Colonic mucosa (tissue), 4 donors: ENCODE measurements at regions not wholly inside any gene's neighbourhood (a gene's known extent, or its start where the extent isn't known, plus 50 kb on each side); places are given as distances from the start of the nearest gene placed in this dataset.

ENCODE experiments used
- DNase-seq: peaks from one replicate; pipeline ENCODE4 v3.0.0-alpha.2; 2020
- H3K27ac ChIP-seq: fragments of 200-600 bp; one replicate; pipeline ENCODE4 v1.8.0; 2021
- H3K27me3 ChIP-seq: fragments of 200-600 bp; one replicate; pipeline ENCODE4 v1.8.0; 2021
- H3K36me3 ChIP-seq: fragments of 200-600 bp; one replicate; pipeline ENCODE4 v1.8.0; 2021
- H3K4me1 ChIP-seq: fragments of 200-600 bp; one replicate; pipeline ENCODE4 v1.8.0; 2021; ENCODE audit warnings: mild to moderate bottlenecking
- H3K4me3 ChIP-seq: fragments of 200-600 bp; one replicate; pipeline ENCODE4 v1.8.0; 2021
- H3K9ac ChIP-seq, 2 donors: one replicate each; pipeline ENCODE4 v1.7.0; 2013; ENCODE audit warnings: control low read depth in 2 of 2, low read depth in 2 of 2, low read length in 2 of 2
- H3K9me3 ChIP-seq: fragments of 200-600 bp; one replicate; pipeline ENCODE4 v1.8.0; 2021
- intact Hi-C: fragments of 100-400 bp; cut with DNase I; formaldehyde crosslinking; loops from one replicate; pipeline ENCODE4 v1.14.1; 2022
- TF ChIP-seq, protein P1 (sequence below): fragments of 200-600 bp; IDR thresholded peaks from one replicate; pipeline ENCODE4 v1.8.0; 2022; ENCODE audit warnings: antibody characterized with exemption, mild to moderate bottlenecking
- donor health status: healthy.
- donor health status: DM: no; HTN: no; CAD: no.
- donor health status: DM: no; HTN: no; CAD: no.

DNA sequence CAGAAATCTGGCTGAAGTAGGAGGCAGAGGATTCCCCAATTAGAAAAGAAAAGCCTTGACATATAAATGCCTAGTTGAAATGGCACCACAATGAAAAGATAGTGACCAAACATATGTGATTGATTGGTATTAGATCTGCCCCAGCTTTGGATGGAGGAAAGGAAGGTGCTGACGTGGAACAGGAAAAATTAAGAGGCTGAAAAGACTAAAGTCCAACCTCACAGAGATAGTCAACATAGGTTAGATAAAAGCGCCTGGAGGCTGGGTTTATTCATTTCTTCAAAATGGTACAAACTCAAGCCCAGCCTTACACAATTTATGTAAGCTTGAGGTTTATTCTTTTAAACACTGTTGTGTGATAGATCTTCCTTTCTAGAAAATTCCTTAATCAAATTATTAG lies 129.6 kb downstream of the RPS29 start:
- intact Hi-C loops: no loop called here
- Histone ChIP-seq H3K4me3 (no peak overlapping the region), H3K9me3 (no peaks in the 10 kb centered on the region), H3K27ac (no peak overlapping the region), H3K9ac (no peak overlapping the region), H3K36me3 (no peaks in the 10 kb centered on the region), H3K27me3 (no peaks in the 10 kb centered on the region), H3K4me1 (no peaks in the 10 kb centered on the region)
- DNase-seq: no peak
- TF ChIP-seq, protein P1, sequence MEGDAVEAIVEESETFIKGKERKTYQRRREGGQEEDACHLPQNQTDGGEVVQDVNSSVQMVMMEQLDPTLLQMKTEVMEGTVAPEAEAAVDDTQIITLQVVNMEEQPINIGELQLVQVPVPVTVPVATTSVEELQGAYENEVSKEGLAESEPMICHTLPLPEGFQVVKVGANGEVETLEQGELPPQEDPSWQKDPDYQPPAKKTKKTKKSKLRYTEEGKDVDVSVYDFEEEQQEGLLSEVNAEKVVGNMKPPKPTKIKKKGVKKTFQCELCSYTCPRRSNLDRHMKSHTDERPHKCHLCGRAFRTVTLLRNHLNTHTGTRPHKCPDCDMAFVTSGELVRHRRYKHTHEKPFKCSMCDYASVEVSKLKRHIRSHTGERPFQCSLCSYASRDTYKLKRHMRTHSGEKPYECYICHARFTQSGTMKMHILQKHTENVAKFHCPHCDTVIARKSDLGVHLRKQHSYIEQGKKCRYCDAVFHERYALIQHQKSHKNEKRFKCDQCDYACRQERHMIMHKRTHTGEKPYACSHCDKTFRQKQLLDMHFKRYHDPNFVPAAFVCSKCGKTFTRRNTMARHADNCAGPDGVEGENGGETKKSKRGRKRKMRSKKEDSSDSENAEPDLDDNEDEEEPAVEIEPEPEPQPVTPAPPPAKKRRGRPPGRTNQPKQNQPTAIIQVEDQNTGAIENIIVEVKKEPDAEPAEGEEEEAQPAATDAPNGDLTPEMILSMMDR: no peak

DNA sequence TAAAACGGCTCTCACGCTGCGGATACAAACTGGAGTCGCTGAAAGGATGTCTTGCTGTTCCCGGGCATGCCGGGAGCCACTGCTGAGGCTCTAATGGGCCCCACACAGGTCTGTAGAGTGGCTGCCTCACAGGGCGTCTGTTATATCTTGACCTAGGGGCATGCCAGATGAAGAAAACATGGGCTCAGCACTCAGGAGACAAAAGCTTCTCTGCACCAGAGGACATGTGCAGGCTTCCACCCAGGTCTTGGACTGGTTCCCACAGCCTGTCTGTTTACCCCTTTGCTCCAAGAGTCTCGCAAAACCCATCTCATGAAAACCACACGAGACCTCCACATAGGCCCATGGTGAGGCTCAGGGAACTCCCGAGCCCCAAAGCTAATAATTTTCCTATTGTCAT lies 134.2 kb downstream of the RPS29 start:
- H3K36me3 ChIP-seq: no peaks in the 10 kb centered on the region
- DNase-seq: no peak
- no peak overlapping the region for H3K27ac ChIP-seq
- no peaks in the 10 kb centered on the region for H3K27me3 ChIP-seq
- no peak overlapping the region for H3K4me3 ChIP-seq
- H3K9ac ChIP-seq: no peak overlapping the region
- no peaks in the 10 kb centered on the region for H3K9me3 ChIP-seq
- H3K4me1 ChIP-seq: no peaks in the 10 kb centered on the region
- intact Hi-C loops: no loop called here
- TF ChIP-seq, protein P1: no peak

DNA sequence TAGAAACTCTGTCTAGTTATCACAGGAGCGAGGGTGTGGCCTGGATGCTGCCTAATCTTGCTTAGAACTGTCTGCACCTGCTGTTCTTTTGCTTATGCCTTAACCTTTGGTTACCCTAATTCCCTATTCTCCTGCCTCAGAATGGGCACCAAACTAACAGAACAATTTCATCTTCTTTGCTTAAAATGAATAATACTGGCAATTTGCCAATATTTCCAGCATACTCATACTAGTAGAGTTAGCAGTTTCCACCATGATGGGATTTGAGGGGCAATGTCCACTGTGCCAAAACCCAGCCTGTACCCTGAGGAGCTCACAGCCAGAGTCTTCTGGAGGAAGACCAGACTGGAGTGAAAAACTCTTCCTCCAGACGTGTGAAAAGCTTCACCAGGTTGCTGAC lies 136.4 kb downstream of the RPS29 start:
- intact Hi-C loops: no loop called here
- TF ChIP-seq, protein P1: no peak
- no peaks in the 10 kb centered on the region for H3K4me1 ChIP-seq
- no peak overlapping the region for H3K27ac ChIP-seq
- H3K9me3 ChIP-seq: no peaks in the 10 kb centered on the region
- no peaks in the 10 kb centered on the region for H3K36me3 ChIP-seq
- no peak for DNase-seq
- H3K4me3 ChIP-seq: no peak overlapping the region
- H3K27me3 ChIP-seq: no peaks in the 10 kb centered on the region
- no peak overlapping the region for H3K9ac ChIP-seq

DNA sequence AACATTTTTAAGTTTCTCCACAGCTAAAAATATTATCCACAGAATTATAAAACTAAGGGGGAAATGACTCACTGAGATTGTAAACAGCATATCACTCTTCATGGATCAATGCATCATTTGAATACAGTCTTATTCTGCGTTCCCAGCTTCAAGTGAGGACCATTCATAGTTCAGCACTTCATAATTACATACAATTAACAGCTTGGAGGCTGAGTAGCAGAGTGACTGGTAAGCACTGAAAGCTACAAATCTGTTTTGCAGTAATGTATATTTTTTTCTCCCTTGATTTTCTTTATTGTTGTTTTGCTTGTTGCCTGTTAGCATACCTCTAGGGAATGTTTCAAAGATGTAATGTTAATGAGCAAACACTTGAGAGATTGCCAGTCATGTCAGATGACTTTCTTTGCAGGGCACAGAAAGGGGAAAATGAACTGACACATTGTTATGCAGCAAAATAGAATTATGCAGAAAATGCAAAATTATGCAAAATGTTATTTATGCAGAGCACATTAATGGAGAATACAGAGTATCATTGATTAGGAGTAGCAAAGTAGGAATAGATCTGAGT lies 138.6 kb downstream of the RPS29 start:
- TF ChIP-seq, protein P1: no peak
- H3K9me3 ChIP-seq: no peaks in the 10 kb centered on the region
- intact Hi-C loops: no loop called here
- H3K27me3 ChIP-seq: no peaks in the 10 kb centered on the region
- no peak overlapping the region for H3K27ac ChIP-seq
- H3K36me3 ChIP-seq: no peaks in the 10 kb centered on the region
- H3K4me1 ChIP-seq: no peaks in the 10 kb centered on the region
- no peak overlapping the region for H3K4me3 ChIP-seq
- no peak for DNase-seq
- H3K9ac ChIP-seq: no peak overlapping the region

DNA sequence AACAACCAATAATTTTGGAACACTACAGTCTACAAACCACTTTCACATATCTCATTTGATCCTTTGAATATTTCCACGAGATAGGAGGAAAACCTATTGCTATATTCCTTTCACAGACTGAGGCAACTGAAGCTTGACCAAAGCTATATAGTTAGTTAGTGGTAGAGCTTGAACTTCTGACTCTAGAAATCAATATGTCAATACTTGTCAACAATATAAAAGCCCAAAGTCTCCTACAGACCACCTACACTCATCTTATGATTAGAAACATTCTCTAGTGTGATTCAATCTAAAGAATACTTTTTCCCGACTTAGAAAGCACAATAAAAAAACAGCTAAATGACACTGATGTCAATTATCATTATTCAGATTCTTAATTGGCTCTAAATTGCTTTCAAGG lies 139.4 kb downstream of the RPS29 start:
- intact Hi-C loops: no loop called here
- H3K9me3 ChIP-seq: no peaks in the 10 kb centered on the region
- H3K4me3 ChIP-seq: no peak overlapping the region
- no peak overlapping the region for H3K27ac ChIP-seq
- no peaks in the 10 kb centered on the region for H3K36me3 ChIP-seq
- DNase-seq: no peak
- H3K9ac ChIP-seq: no peak overlapping the region
- TF ChIP-seq, protein P1: no peak
- no peaks in the 10 kb centered on the region for H3K27me3 ChIP-seq
- no peaks in the 10 kb centered on the region for H3K4me1 ChIP-seq
